GM08714 (cell line): ENCODE measurements at regions not wholly inside any gene's neighbourhood (a gene's known extent, or its start where the extent isn't known, plus 50 kb on each side); places are given as distances from the start of the nearest gene placed in this dataset.
"Not testable (repeated sequence)": the region's sequence is repeated elsewhere in the genome, so short reads cannot be mapped to it uniquely, and the experiment has no call there.

ENCODE experiments used
- H3K4me3 ChIP-seq: fragments of 200-500 bp; sonication (Bioruptor generic); 2 replicates; pipeline ENCODE4 v1.5.1; 2014; ENCODE audit warnings: mild to moderate bottlenecking, low read length, inconsistent platforms
- ZNF274 ChIP-seq: IDR thresholded peaks from 2 replicates; pipeline ENCODE4 v1.6.1; 2012; ENCODE audit warnings: mild to moderate bottlenecking, low read depth, low read length

GRCh38 chr5:152456815-152457443 lies 51.9 kb upstream of the NMUR2 start:
- H3K4me3 ChIP-seq: no peak overlapping the region
- no peak for TF ChIP-seq ZNF274

GRCh38 chr5:152462021-152462721 lies 57.1 kb upstream of the NMUR2 start:
- TF ChIP-seq ZNF274: no peak
- no peak overlapping the region for H3K4me3 ChIP-seq

GRCh38 chr5:152464048-152464447 lies 59.0 kb upstream of the NMUR2 start:
- H3K4me3 ChIP-seq: no peak overlapping the region
- TF ChIP-seq ZNF274: no peak

GRCh38 chr5:152465140-152465539 lies 60.1 kb upstream of the NMUR2 start:
- no peak for TF ChIP-seq ZNF274
- H3K4me3 ChIP-seq: no peak overlapping the region

GRCh38 chr5:152466085-152466745 lies 61.1 kb upstream of the NMUR2 start:
- H3K4me3 ChIP-seq: no peak overlapping the region
- TF ChIP-seq ZNF274: no peak

GRCh38 chr5:152470167-152470566 lies 65.1 kb upstream of the NMUR2 start:
- TF ChIP-seq ZNF274: no peak
- H3K4me3 ChIP-seq: no peak overlapping the region

GRCh38 chr5:152472083-152472482 lies 67.0 kb upstream of the NMUR2 start:
- H3K4me3 ChIP-seq: no peak overlapping the region
- TF ChIP-seq ZNF274: no peak

- H3K4me3 ChIP-seq: no peak overlapping the region
- TF ChIP-seq ZNF274: no peak
Measured at GRCh38 chr5:152474961-152475360, 69.9 kb upstream of the NMUR2 start.

GRCh38 chr5:152477536-152477935 lies 72.5 kb upstream of the NMUR2 start:
- TF ChIP-seq ZNF274: no peak
- no peak overlapping the region for H3K4me3 ChIP-seq

GRCh38 chr5:152479866-152480265 lies 74.8 kb upstream of the NMUR2 start:
- H3K4me3 ChIP-seq: not testable (repeated sequence)

GRCh38 chr5:152480677-152481076 lies 75.6 kb upstream of the NMUR2 start:
- not testable (repeated sequence) for H3K4me3 ChIP-seq

GRCh38 chr5:152487130-152487529 lies 82.1 kb upstream of the NMUR2 start:
- H3K4me3 ChIP-seq: no peak overlapping the region
- no peak for TF ChIP-seq ZNF274

- TF ChIP-seq ZNF274: no peak
- H3K4me3 ChIP-seq: no peak overlapping the region
Measured at GRCh38 chr5:152488869-152489268, 83.8 kb upstream of the NMUR2 start.

GRCh38 chr5:152499814-152500535 lies 94.9 kb upstream of the NMUR2 start:
- no peak for TF ChIP-seq ZNF274

GRCh38 chr5:152501294-152501693 lies 96.2 kb upstream of the NMUR2 start:
- TF ChIP-seq ZNF274: no peak
- H3K4me3 ChIP-seq: no peak overlapping the region

More at GRCh38 chr5:152499814-152500535, 94.9 kb upstream of the NMUR2 start:
- H3K4me3 ChIP-seq: no peak overlapping the region
